HL-60 (cell line): ENCODE measurements at regions not wholly inside any gene's neighbourhood (a gene's known extent, or its start where the extent isn't known, plus 50 kb on each side); places are given as distances from the start of the nearest gene placed in this dataset.

Experiments
- DNase-seq, 2 experiments: peaks; one replicate each; pipeline ENCODE4 v3.0.0-alpha.2; 2010 to 2020; ENCODE audit warnings: low read depth in 1 of 2, low spot score in 1 of 2
- H3K27ac ChIP-seq: fragments of 250-450 bp; sonication (Bioruptor Pico); replicated peaks from 2 replicates; pipeline ENCODE4 v1.5.1; 2020; ENCODE audit warnings: mild to moderate bottlenecking, moderate library complexity
- H3K27me3 ChIP-seq: fragments of 250-450 bp; sonication (Bioruptor Pico); 2 replicates; pipeline ENCODE4 v1.5.1; 2021; ENCODE audit warnings: mild to moderate bottlenecking, moderate library complexity; ENCODE audit not compliant: insufficient read depth, poor library complexity, severe bottlenecking
- H3K4me3 ChIP-seq: replicated peaks from 2 replicates; pipeline ENCODE4 v1.5.1; 2011; ENCODE audit warnings: mild to moderate bottlenecking, control low read depth, low read length; ENCODE audit not compliant: insufficient read depth
- GABPA ChIP-seq: IDR thresholded peaks from 2 replicates; pipeline ENCODE4 v1.6.1; 2012; ENCODE audit warnings: low read depth
- POLR2AphosphoS5 ChIP-seq: IDR thresholded peaks from 2 replicates; pipeline ENCODE4 v1.6.1; 2012; ENCODE audit warnings: low read depth
- SPI1 ChIP-seq: IDR thresholded peaks from 2 replicates; pipeline ENCODE4 v1.6.1; 2012; ENCODE audit warnings: low read depth, mild to moderate bottlenecking, borderline replicate concordance
- TF ChIP-seq, protein P1 (sequence below): IDR thresholded peaks from one replicate; pipeline ENCODE4 v1.5.1; 2011; ENCODE audit warnings: low read length, control low read depth, inconsistent platforms; ENCODE audit not compliant: insufficient read depth
- TF ChIP-seq, protein P2 (sequence below): IDR thresholded peaks from 2 replicates; pipeline ENCODE4 v1.6.1; 2012; ENCODE audit warnings: low read depth; ENCODE audit not compliant: insufficient replicate concordance

DNA sequence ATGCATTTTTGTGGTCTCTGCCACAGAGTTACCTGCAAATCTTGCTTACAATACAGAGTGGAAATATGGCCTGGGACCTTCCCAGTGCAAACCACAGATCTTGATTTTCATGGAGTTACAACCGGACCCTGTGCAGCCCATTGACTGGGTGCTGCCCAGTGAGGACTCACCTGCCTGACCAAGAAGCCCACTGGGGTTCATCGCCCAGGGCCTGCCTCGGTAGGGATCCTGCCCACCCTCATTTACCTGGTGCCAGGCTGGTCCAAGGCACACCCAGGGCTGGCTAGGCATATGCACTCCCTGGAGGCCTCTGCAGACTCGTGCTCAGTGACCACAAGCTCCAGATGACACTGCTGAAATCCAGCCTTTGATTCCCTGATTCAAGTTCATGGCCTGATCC lies 572.7 kb downstream of the NPHP4 start:
- DNase-seq = no peak
- H3K4me3 ChIP-seq = no peak overlapping the region
- no peaks in the 10 kb centered on the region for H3K27me3 ChIP-seq
- no peak overlapping the region for H3K27ac ChIP-seq
- TF ChIP-seq, protein P1, sequence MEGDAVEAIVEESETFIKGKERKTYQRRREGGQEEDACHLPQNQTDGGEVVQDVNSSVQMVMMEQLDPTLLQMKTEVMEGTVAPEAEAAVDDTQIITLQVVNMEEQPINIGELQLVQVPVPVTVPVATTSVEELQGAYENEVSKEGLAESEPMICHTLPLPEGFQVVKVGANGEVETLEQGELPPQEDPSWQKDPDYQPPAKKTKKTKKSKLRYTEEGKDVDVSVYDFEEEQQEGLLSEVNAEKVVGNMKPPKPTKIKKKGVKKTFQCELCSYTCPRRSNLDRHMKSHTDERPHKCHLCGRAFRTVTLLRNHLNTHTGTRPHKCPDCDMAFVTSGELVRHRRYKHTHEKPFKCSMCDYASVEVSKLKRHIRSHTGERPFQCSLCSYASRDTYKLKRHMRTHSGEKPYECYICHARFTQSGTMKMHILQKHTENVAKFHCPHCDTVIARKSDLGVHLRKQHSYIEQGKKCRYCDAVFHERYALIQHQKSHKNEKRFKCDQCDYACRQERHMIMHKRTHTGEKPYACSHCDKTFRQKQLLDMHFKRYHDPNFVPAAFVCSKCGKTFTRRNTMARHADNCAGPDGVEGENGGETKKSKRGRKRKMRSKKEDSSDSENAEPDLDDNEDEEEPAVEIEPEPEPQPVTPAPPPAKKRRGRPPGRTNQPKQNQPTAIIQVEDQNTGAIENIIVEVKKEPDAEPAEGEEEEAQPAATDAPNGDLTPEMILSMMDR = no peak
- no peak for TF ChIP-seq GABPA

DNA sequence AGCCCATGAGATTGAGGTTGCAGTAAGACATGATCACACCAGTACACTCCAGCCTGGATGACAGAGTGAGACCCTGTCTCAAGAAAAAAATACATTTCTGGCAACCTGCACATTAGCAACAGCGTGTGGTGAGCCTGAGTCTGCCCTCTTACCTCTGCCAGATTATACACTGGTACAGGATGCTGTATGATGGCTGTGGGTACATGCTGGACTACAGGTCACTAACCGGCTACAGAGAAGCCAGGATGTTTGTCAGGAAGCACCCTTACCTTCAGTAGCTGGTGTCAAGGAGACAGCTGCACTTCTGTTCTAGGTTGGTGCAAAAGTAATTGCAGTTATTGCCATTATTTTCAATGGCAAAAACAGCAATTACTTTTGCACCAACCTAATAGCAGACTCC lies 575.7 kb downstream of the NPHP4 start:
- DNase-seq = no peak
- H3K27me3 ChIP-seq = no peaks in the 10 kb centered on the region
- no peak for TF ChIP-seq POLR2AphosphoS5
- no peak for TF ChIP-seq GABPA
- TF ChIP-seq, protein P1 = no peak
- TF ChIP-seq, protein P2, sequence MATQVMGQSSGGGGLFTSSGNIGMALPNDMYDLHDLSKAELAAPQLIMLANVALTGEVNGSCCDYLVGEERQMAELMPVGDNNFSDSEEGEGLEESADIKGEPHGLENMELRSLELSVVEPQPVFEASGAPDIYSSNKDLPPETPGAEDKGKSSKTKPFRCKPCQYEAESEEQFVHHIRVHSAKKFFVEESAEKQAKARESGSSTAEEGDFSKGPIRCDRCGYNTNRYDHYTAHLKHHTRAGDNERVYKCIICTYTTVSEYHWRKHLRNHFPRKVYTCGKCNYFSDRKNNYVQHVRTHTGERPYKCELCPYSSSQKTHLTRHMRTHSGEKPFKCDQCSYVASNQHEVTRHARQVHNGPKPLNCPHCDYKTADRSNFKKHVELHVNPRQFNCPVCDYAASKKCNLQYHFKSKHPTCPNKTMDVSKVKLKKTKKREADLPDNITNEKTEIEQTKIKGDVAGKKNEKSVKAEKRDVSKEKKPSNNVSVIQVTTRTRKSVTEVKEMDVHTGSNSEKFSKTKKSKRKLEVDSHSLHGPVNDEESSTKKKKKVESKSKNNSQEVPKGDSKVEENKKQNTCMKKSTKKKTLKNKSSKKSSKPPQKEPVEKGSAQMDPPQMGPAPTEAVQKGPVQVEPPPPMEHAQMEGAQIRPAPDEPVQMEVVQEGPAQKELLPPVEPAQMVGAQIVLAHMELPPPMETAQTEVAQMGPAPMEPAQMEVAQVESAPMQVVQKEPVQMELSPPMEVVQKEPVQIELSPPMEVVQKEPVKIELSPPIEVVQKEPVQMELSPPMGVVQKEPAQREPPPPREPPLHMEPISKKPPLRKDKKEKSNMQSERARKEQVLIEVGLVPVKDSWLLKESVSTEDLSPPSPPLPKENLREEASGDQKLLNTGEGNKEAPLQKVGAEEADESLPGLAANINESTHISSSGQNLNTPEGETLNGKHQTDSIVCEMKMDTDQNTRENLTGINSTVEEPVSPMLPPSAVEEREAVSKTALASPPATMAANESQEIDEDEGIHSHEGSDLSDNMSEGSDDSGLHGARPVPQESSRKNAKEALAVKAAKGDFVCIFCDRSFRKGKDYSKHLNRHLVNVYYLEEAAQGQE = no peak
- TF ChIP-seq SPI1 = no peak
- H3K27ac ChIP-seq = no peak overlapping the region
- H3K4me3 ChIP-seq = no peak overlapping the region

DNA sequence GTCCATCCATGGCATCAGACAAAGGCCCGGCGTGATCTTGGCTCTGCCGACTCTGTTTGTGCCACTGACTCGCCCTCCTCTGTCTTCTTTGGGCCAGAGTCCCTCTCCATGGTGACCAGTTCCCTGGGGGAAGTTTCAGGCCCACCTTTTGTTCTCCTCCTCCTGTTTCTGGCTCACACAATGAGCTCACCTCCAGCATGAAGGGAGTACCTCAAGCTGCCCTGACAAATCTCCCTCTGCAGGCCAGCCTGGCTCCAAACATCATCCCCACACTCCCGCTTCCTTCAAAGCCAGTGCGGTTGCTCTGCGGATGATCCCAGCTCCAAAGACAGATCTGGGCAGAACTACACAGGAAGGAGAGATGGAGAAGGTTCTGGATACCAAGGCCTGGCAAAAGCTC lies 576.6 kb downstream of the NPHP4 start:
- Histone ChIP-seq H3K27me3 (no peaks in the 10 kb centered on the region), H3K4me3 (no peak overlapping the region), H3K27ac (no peak overlapping the region)
- TF ChIP-seq POLR2AphosphoS5 (no peak), GABPA (no peak), SPI1 (no peak)
- TF ChIP-seq, protein P1 = no peak
- TF ChIP-seq, protein P2 = no peak
- DNase-seq = no peak

DNA sequence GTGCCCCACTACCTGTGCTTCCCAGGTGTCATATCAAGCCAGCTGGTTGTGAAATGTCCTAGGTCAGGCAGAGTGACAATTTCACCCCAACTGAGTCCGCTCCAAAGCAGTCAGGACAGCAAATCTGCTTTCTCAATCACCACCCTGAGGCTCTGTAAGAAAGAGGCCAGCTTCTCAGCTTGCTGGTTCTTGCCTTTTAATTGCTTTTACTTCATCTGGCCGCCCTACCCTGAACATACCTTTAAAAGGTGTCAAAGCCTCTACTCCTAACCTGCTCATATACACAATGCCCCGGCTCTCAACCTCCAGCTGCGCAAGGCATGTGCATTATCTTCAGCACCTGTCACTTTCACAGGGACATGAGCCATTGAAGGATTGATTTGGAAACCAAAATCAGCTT lies 581.6 kb downstream of the NPHP4 start:
- DNase-seq = no peak
- no peak overlapping the region for H3K4me3 ChIP-seq
- no peaks in the 10 kb centered on the region for H3K27me3 ChIP-seq
- H3K27ac ChIP-seq = no peak overlapping the region
- TF ChIP-seq SPI1 = no peak
- TF ChIP-seq, protein P1 = no peak
- no peak for TF ChIP-seq POLR2AphosphoS5
- TF ChIP-seq, protein P2 = no peak
- no peak for TF ChIP-seq GABPA
